ENCODE measurements at regions not wholly inside any gene's neighbourhood (a gene's known extent, or its start where the extent isn't known, plus 50 kb on each side); places are given as distances from the start of the nearest gene placed in this dataset.

DNA sequence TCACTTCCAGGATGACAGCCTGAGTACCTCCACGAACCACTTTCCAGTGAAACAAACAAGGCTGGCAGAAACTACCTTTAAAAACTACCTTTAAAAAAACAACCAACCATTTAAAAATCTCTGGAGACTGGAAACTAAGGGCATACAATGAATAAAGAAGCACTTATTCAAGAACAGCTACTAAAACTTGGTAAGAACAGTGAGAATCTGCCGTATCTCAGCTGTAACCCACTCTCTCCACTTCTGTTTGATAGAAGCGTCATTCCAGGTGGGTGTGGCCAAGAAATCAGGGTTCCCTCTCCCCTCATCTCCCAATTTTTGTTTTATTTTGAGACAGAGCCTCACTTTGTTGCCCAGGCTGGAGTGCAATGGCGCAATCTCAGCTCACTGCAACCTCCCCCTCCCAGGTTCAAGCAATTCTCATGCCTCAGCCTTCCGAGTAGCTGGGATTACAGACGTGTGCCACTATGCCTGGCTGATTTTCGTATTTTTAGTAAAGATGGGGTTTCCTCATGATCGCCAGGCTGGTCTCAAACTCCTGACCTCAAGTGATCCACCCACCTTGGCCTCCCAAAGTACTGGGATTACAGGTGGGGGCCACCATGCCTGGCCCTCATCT is 158.8 kb upstream of the CHST15 start:
- H3K36me3 ChIP-seq = no peaks in the 10 kb centered on the region
- H3K4me3 ChIP-seq = no peak overlapping the region
- no peak for DNase-seq
- 80 to 81% methylated on average over 8 of the region's 8 CpGs for WGBS, 2 donors
- H3K4me1 ChIP-seq = peaks cover 0 to 35% (median 30%) of the 10 kb centered on the region in 4 donors
- intact Hi-C loops (cut with DNase I) = no loop called here
- TF ChIP-seq, protein P1, sequence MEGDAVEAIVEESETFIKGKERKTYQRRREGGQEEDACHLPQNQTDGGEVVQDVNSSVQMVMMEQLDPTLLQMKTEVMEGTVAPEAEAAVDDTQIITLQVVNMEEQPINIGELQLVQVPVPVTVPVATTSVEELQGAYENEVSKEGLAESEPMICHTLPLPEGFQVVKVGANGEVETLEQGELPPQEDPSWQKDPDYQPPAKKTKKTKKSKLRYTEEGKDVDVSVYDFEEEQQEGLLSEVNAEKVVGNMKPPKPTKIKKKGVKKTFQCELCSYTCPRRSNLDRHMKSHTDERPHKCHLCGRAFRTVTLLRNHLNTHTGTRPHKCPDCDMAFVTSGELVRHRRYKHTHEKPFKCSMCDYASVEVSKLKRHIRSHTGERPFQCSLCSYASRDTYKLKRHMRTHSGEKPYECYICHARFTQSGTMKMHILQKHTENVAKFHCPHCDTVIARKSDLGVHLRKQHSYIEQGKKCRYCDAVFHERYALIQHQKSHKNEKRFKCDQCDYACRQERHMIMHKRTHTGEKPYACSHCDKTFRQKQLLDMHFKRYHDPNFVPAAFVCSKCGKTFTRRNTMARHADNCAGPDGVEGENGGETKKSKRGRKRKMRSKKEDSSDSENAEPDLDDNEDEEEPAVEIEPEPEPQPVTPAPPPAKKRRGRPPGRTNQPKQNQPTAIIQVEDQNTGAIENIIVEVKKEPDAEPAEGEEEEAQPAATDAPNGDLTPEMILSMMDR (IDR thresholded peaks at IDR 0.05) = no peak
- TF ChIP-seq EP300 (IDR thresholded peaks at IDR 0.05) (no peak), POLR2A (IDR thresholded peaks at IDR 0.05) (no peak), POLR2AphosphoS5 (IDR thresholded peaks at IDR 0.05) (no peak)
- no peaks in the 10 kb centered on the region for H3K9me3 ChIP-seq
- H3K27me3 ChIP-seq = no peaks in the 10 kb centered on the region
- H3K27ac ChIP-seq = no peak overlapping the region

- Histone ChIP-seq H3K27me3 (no peaks in the 10 kb centered on the region), H3K4me3 (no peak overlapping the region), H3K36me3 (no peaks in the 10 kb centered on the region), H3K27ac (no peak overlapping the region), H3K9me3 (no peaks in the 10 kb centered on the region), H3K4me1 (peaks cover 0 to 28% (median 24%) of the 10 kb centered on the region in 4 donors)
- no peak for DNase-seq
- no peak for TF ChIP-seq POLR2AphosphoS5 (IDR thresholded peaks at IDR 0.05)
- no peak for TF ChIP-seq POLR2A (IDR thresholded peaks at IDR 0.05)
- no peak for TF ChIP-seq EP300 (IDR thresholded peaks at IDR 0.05)
- TF ChIP-seq, protein P1 (IDR thresholded peaks at IDR 0.05) = no peak
- 13 to 41% methylated on average over 4 of the region's 4 CpGs for WGBS, 2 donors
- intact Hi-C loops (cut with DNase I) = no loop called here
Measured at GRCh38 chr10:124251317-124252065, 158.1 kb upstream of the CHST15 start.

- WGBS, 2 donors = 81 to 84% methylated on average over 6 of the region's 6 CpGs
- H3K27ac ChIP-seq = no peak overlapping the region
Measured at GRCh38 chr10:124250506-124250905, 157.1 kb upstream of the CHST15 start.

DNA sequence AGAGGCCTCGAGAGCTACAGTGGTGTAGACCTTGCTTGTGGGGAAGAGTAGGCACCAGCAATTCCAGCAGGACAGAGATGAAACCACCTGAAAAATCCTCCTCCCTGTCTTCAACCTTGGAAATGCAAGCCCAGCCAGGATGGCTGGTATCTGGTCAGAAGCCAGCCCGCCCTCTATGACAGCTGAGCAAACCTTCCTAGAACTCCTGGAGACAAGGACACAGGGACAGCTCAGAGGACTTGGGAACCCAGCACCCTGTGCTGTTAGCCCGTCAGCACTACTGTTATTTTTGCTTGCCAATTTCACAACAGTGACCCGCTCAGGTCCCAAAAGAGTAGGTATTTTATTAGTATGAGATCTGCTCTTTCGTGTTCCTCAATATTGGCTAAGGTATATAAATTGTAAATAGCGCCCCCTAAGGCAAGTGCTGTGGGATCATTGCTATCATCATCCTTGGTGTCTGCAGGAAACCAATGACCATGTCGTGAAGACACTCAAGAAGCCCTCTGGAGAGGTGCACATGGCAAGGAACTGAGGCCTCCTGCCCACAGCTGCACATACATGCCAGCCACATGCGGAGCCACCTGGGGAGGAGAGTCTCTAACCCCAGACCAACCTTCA is 156.5 kb upstream of the CHST15 start:
- WGBS, 2 donors = 84 to 88% methylated on average over 8 of the region's 8 CpGs
- Histone ChIP-seq H3K4me3 (no peak overlapping the region), H3K27ac (no peak overlapping the region), H3K4me1 (peaks cover 0 to 12% (median 9%) of the 10 kb centered on the region in 4 donors), H3K36me3 (no peaks in the 10 kb centered on the region), H3K9me3 (no peaks in the 10 kb centered on the region), H3K27me3 (no peaks in the 10 kb centered on the region)
- intact Hi-C loops (cut with DNase I) = no loop called here
- DNase-seq = no peak
- TF ChIP-seq POLR2AphosphoS5 (IDR thresholded peaks at IDR 0.05) (no peak), EP300 (IDR thresholded peaks at IDR 0.05) (no peak), POLR2A (IDR thresholded peaks at IDR 0.05) (no peak)
- TF ChIP-seq, protein P1 (IDR thresholded peaks at IDR 0.05) = no peak

More at GRCh38 chr10:124250506-124250905, 157.1 kb upstream of the CHST15 start:
- no peaks in the 10 kb centered on the region for H3K27me3 ChIP-seq
- no peaks in the 10 kb centered on the region for H3K9me3 ChIP-seq
- intact Hi-C loops (cut with DNase I) = no loop called here
- H3K36me3 ChIP-seq = no peaks in the 10 kb centered on the region
- H3K4me1 ChIP-seq = peaks cover 0 to 18% (median 14%) of the 10 kb centered on the region in 4 donors
- TF ChIP-seq POLR2A (IDR thresholded peaks at IDR 0.05) (no peak), EP300 (IDR thresholded peaks at IDR 0.05) (no peak), POLR2AphosphoS5 (IDR thresholded peaks at IDR 0.05) (no peak)
- TF ChIP-seq, protein P1 (IDR thresholded peaks at IDR 0.05) = no peak
- no peak overlapping the region for H3K4me3 ChIP-seq
- no peak for DNase-seq

Measured in sigmoid colon (tissue), 6 donors.